ENCODE measurements at regions not wholly inside any gene's neighbourhood (a gene's known extent, or its start where the extent isn't known, plus 50 kb on each side); places are given as distances from the start of the nearest gene placed in this dataset.
A peak's percentile ranks its signal among the peaks of the same experiment; 100 is the strongest.

- Histone ChIP-seq H3K27me3 (no peaks in the 10 kb centered on the region), H3K4me3 (no peak overlapping the region), H3K4me1 (no peaks in the 10 kb centered on the region), H3K36me3 (no peaks in the 10 kb centered on the region), H3K27ac (no peak overlapping the region), H3K9me3 (no peaks in the 10 kb centered on the region)
- TF ChIP-seq POLR2AphosphoS5 (IDR thresholded peaks at IDR 0.05), result no peak
- TF ChIP-seq EP300 (IDR thresholded peaks at IDR 0.05), result no peak
- TF ChIP-seq POLR2A (IDR thresholded peaks at IDR 0.05), result no peak
- TF ChIP-seq, protein P1, sequence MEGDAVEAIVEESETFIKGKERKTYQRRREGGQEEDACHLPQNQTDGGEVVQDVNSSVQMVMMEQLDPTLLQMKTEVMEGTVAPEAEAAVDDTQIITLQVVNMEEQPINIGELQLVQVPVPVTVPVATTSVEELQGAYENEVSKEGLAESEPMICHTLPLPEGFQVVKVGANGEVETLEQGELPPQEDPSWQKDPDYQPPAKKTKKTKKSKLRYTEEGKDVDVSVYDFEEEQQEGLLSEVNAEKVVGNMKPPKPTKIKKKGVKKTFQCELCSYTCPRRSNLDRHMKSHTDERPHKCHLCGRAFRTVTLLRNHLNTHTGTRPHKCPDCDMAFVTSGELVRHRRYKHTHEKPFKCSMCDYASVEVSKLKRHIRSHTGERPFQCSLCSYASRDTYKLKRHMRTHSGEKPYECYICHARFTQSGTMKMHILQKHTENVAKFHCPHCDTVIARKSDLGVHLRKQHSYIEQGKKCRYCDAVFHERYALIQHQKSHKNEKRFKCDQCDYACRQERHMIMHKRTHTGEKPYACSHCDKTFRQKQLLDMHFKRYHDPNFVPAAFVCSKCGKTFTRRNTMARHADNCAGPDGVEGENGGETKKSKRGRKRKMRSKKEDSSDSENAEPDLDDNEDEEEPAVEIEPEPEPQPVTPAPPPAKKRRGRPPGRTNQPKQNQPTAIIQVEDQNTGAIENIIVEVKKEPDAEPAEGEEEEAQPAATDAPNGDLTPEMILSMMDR (IDR thresholded peaks at IDR 0.05), result no peak
- intact Hi-C loops (cut with DNase I; ENCODE audit: low total_unique reads), result no loop called here
- WGBS, 5 donors, result 92 to 96% (median 95%) methylated on average over 12 of the region's 12 CpGs
- no peak for DNase-seq
Measured at GRCh38 chr4:28006021-28006420, 1145.4 kb downstream of the STIM2 start.

- Histone ChIP-seq H3K27ac (no peak overlapping the region), H3K4me1 (no peaks in the 10 kb centered on the region), H3K36me3 (no peaks in the 10 kb centered on the region), H3K27me3 (no peaks in the 10 kb centered on the region), H3K9me3 (no peaks in the 10 kb centered on the region), H3K4me3 (no peak overlapping the region)
- TF ChIP-seq, protein P1 (IDR thresholded peaks at IDR 0.05), result no peak
- TF ChIP-seq POLR2A (IDR thresholded peaks at IDR 0.05), result no peak
- TF ChIP-seq POLR2AphosphoS5 (IDR thresholded peaks at IDR 0.05), result no peak
- TF ChIP-seq EP300 (IDR thresholded peaks at IDR 0.05), result no peak
- intact Hi-C loops (cut with DNase I; ENCODE audit: low total_unique reads), result no loop called here
- 64 to 74% (median 67%) methylated on average over 4 of the region's 4 CpGs for WGBS, 5 donors
- no peak for DNase-seq
Measured at GRCh38 chr4:28007693-28008092, 1147.1 kb downstream of the STIM2 start.

DNA sequence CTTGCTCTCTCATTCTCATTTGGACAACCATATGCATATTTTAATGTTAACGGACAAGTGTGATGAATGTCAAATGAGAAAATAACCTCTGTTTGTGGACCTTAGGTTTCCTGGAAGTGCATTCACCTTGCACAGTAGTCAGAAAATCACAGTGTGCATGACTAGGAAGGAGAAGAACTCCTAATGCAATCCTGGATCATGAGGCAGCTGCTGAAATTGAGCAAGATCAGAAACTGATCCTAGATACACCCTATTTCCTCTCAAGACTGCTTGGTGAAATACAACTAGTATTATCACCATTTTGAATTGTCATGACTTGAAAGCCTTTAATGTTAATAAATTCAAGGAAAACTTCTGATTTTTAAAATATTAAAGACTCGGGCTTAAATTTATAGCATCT, 1148.9 kb downstream of the STIM2 start:
- WGBS, 5 donors, result 79 to 88% (median 85%) methylated on average over 2 of the region's 2 CpGs
- no peak for DNase-seq
- no peak overlapping the region for H3K4me3 ChIP-seq
- no peaks in the 10 kb centered on the region for H3K36me3 ChIP-seq
- no peaks in the 10 kb centered on the region for H3K4me1 ChIP-seq
- no peaks in the 10 kb centered on the region for H3K27me3 ChIP-seq
- H3K9me3 ChIP-seq, result peaks cover 0 to 9% (median 5%) of the 10 kb centered on the region in 4 donors
- intact Hi-C loops (cut with DNase I; ENCODE audit: low total_unique reads), result no loop called here
- H3K27ac ChIP-seq, result no peak overlapping the region
- TF ChIP-seq EP300 (IDR thresholded peaks at IDR 0.05) (no peak), POLR2AphosphoS5 (IDR thresholded peaks at IDR 0.05) (no peak), POLR2A (IDR thresholded peaks at IDR 0.05) (no peak)
- TF ChIP-seq, protein P1 (IDR thresholded peaks at IDR 0.05), result no peak

- TF ChIP-seq EP300 (IDR thresholded peaks at IDR 0.05), result no peak
- no peak for TF ChIP-seq POLR2A (IDR thresholded peaks at IDR 0.05)
- no peak for TF ChIP-seq POLR2AphosphoS5 (IDR thresholded peaks at IDR 0.05)
- TF ChIP-seq, protein P1 (IDR thresholded peaks at IDR 0.05), result no peak
- intact Hi-C loops (cut with DNase I; ENCODE audit: low total_unique reads), result no loop called here
- peak in 1 of 2 donors; percentile 15 for DNase-seq
- Histone ChIP-seq H3K36me3 (no peaks in the 10 kb centered on the region), H3K4me1 (no peaks in the 10 kb centered on the region), H3K27me3 (no peaks in the 10 kb centered on the region), H3K27ac (no peak overlapping the region), H3K4me3 (no peak overlapping the region), H3K9me3 (peaks cover 0 to 13% (median 8%) of the 10 kb centered on the region in 4 donors)
- WGBS, 5 donors, result 72 to 87% (median 83%) methylated on average over 6 of the region's 6 CpGs
Measured at GRCh38 chr4:28010577-28011240, 1150.1 kb downstream of the STIM2 start.
